Keratinocyte (primary cell): ENCODE measurements at regions not wholly inside any gene's neighbourhood (a gene's known extent, or its start where the extent isn't known, plus 50 kb on each side); places are given as distances from the start of the nearest gene placed in this dataset.

Experiments
- EZH2 ChIP-seq: IDR thresholded peaks from one replicate; pipeline ENCODE4 v1.6.1; 2012; ENCODE audit warnings: inconsistent platforms, mild to moderate bottlenecking, low read length, moderate library complexity
- TF ChIP-seq, protein P1 (sequence below), 3 experiments: IDR thresholded peaks in 1 of 3; conservative IDR thresholded peaks in 1 of 3; optimal IDR thresholded peaks in 1 of 3; 2 replicates in 2 of 3; 3 replicates in 1 of 3; pipeline versions ENCODE3 to v1.5.1; 2011; ENCODE audit warnings: low read length in 3 of 3, mild to moderate bottlenecking in 3 of 3, moderate library complexity in 2 of 3, control low read depth in 1 of 3, inconsistent platforms in 1 of 3; ENCODE audit not compliant: insufficient read depth in 2 of 3; ENCODE audit errors: extremely low read depth in 1 of 3

DNA sequence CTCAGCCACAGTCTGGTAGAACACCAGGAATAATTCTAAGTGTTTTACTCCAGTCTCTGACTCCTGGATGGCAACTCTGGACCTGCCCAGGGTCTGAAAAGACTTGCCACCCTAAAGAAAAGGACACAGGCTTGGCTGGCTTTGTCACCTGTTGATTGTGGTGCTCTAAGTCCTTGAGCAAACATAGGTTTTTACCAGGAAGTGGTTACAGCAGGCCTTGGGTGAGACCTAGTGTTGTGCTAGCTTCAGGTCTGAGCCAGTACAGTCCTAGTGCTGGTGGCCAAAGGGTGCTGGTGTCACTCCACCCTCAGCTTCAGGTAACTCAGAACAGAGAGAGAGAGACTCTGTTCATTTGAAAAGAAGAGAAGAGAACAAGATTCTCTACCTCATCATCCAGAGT is 1239.4 kb upstream of the CRIM1 start:
- TF ChIP-seq EZH2: no peak
- TF ChIP-seq, protein P1, sequence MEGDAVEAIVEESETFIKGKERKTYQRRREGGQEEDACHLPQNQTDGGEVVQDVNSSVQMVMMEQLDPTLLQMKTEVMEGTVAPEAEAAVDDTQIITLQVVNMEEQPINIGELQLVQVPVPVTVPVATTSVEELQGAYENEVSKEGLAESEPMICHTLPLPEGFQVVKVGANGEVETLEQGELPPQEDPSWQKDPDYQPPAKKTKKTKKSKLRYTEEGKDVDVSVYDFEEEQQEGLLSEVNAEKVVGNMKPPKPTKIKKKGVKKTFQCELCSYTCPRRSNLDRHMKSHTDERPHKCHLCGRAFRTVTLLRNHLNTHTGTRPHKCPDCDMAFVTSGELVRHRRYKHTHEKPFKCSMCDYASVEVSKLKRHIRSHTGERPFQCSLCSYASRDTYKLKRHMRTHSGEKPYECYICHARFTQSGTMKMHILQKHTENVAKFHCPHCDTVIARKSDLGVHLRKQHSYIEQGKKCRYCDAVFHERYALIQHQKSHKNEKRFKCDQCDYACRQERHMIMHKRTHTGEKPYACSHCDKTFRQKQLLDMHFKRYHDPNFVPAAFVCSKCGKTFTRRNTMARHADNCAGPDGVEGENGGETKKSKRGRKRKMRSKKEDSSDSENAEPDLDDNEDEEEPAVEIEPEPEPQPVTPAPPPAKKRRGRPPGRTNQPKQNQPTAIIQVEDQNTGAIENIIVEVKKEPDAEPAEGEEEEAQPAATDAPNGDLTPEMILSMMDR (optimal IDR thresholded peaks at IDR 0.05 in 1 of 3, IDR thresholded peaks at IDR 0.05 in 1 of 3, conservative IDR thresholded peaks at IDR 0.05 in 1 of 3; ENCODE audit: extremely low read depth in 1 of 3, insufficient read depth in 2 of 3, low read length in 3 of 3): no peak
